ENCODE measurements at regions not wholly inside any gene's neighbourhood (a gene's known extent, or its start where the extent isn't known, plus 50 kb on each side); places are given as distances from the start of the nearest gene placed in this dataset.
"Not testable (repeated sequence)": the region's sequence is repeated elsewhere in the genome, so short reads cannot be mapped to it uniquely, and the experiment has no call there.

DNA sequence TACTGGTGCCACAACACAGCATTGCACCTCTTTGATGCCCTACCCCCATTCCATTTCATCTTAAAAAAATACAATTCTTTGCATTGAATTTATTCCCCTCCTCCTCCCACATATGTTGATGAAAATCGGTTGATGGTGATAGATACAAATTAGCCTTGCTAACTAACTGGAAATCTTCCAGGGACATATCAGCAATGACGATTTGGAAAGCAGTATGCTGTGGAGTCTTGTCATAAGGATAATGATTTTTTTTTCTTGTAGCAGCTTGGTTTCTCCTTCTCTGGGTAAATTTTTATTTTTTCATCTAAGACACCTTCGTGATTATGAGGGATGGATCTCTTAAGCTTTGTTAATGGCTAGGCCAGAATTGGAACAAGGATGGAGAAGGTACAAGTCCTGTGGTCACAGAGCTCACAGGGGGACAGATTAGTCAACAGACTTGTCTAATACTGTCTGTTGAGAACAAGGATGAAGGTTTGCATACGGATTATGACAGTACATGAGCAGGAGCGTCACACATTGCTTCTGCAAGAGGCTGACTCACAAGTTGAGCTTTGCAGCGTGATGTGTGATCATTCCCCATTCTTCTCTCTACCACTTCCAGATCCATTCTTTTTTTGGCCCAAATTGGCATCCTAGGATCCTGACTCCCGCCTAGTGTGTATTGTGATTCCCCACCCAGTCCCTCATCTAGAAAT is 233.1 kb upstream of the FERMT1 start:
- Histone ChIP-seq H3K4me3 (ENCODE audit: low read length) (no peak overlapping the region), H3K9ac (ENCODE audit: low read length) (no peak overlapping the region), H3K36me3 (ENCODE audit: control insufficient read depth, insufficient read depth, low read length) (no peaks in the 10 kb centered on the region)

DNA sequence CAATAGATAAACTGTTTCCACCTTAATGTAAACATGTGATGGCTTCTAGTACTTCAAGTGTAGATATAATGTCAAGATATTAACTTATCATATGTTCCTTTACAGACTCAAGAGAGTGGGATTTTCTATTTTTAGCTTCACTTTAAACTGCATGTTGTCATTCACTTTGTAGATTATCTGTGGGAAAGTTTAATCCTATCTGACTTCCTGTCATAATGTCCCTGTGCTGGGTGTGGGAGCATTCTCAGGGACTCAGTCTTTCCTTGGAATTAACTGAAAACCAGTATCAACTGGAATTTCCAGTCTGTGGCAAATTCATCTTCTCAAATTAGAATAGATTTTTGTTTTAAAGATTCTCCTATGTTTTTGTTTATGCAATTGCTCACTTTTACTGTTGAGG is 226.1 kb upstream of the FERMT1 start:
- Histone ChIP-seq H3K36me3 (ENCODE audit: control insufficient read depth, insufficient read depth, low read length) (no peaks in the 10 kb centered on the region), H3K4me1 (ENCODE audit: control insufficient read depth, insufficient read depth, low read length) (no peaks in the 10 kb centered on the region), H3K9me3 (ENCODE audit: control insufficient read depth, low read length) (no peaks in the 10 kb centered on the region), H3K4me3 (ENCODE audit: low read length) (no peak overlapping the region), H3K27me3 (ENCODE audit: control insufficient read depth, insufficient read depth, low read length) (no peaks in the 10 kb centered on the region), H3K9ac (ENCODE audit: low read length) (no peak overlapping the region)

More for the DNA sequence above, 233.1 kb upstream of the FERMT1 start:
- Histone ChIP-seq H3K27me3 (ENCODE audit: control insufficient read depth, insufficient read depth, low read length) (no peaks in the 10 kb centered on the region), H3K4me1 (ENCODE audit: control insufficient read depth, insufficient read depth, low read length) (no peaks in the 10 kb centered on the region), H3K9me3 (ENCODE audit: control insufficient read depth, low read length) (no peaks in the 10 kb centered on the region)

DNA sequence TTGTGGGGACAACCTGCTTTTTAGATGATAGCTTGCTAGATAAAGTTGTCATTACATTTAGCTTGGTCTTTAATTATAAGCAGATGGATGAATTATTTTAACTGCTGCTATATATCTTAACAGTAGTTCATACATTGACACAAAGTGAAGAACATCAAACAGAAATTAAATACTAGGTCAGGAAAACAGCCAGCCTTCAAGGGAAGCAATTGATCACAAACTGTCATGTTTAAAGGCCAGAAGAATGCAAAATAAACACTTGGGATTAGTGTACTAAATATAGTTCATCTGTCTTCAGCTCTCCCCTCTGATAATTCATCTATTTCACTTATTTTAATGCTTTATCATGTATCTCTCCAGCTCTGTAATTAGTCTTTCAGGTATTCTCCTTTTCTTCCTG is 225.1 kb upstream of the FERMT1 start:
- Histone ChIP-seq H3K27me3 (ENCODE audit: control insufficient read depth, insufficient read depth, low read length) (no peaks in the 10 kb centered on the region), H3K4me3 (ENCODE audit: low read length) (no peak overlapping the region), H3K9me3 (ENCODE audit: control insufficient read depth, low read length) (no peaks in the 10 kb centered on the region), H3K4me1 (ENCODE audit: control insufficient read depth, insufficient read depth, low read length) (no peaks in the 10 kb centered on the region), H3K9ac (ENCODE audit: low read length) (no peak overlapping the region), H3K36me3 (ENCODE audit: control insufficient read depth, insufficient read depth, low read length) (no peaks in the 10 kb centered on the region)

DNA sequence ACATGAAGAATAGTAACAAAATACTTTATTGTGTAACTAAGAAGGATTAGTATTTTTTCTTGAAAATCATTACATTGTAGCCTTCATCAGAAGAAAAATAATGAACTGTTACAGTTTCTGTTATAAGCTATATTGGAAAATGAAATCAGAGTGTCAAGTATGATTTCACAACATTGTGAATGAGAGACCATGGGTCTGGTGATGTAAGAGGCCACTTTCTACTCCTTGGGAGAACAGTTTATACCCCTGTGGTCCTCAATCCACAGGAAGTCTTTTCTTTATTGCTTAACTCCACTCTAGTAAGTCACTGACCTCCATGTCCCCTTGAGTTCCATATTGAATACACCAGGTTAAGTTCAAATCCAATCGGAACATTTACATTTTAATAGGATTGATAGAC is 218.7 kb upstream of the FERMT1 start:
- H3K4me1 ChIP-seq (ENCODE audit: control insufficient read depth, insufficient read depth, low read length) = no peaks in the 10 kb centered on the region
- no peak overlapping the region for H3K4me3 ChIP-seq (ENCODE audit: low read length)
- no peaks in the 10 kb centered on the region for H3K9me3 ChIP-seq (ENCODE audit: control insufficient read depth, low read length)
- no peaks in the 10 kb centered on the region for H3K36me3 ChIP-seq (ENCODE audit: control insufficient read depth, insufficient read depth, low read length)
- H3K9ac ChIP-seq (ENCODE audit: low read length) = no peak overlapping the region
- H3K27me3 ChIP-seq (ENCODE audit: control insufficient read depth, insufficient read depth, low read length) = no peaks in the 10 kb centered on the region

DNA sequence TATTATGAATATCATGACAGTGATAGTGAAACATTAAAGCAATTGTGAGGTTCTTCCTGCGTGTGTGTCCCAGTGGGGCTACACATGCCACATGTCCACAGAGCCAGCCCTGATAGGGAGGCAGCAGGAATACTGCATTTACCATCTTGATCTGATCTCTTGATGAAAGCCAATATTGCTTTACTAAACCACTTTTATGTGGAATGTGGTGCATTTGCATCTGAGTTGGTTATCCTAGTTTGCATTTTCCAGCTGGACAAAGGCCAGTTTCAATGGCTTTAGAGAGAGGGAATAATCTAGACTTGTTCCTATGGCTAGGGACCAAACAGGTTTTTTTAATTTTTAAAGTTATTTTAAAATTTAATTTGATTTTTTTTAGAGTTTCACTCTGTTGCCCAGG is 216.3 kb upstream of the FERMT1 start:
- no peaks in the 10 kb centered on the region for H3K4me1 ChIP-seq (ENCODE audit: control insufficient read depth, insufficient read depth, low read length)
- H3K9ac ChIP-seq (ENCODE audit: low read length) = no peak overlapping the region
- no peaks in the 10 kb centered on the region for H3K36me3 ChIP-seq (ENCODE audit: control insufficient read depth, insufficient read depth, low read length)
- no peaks in the 10 kb centered on the region for H3K27me3 ChIP-seq (ENCODE audit: control insufficient read depth, insufficient read depth, low read length)
- no peak overlapping the region for H3K4me3 ChIP-seq (ENCODE audit: low read length)
- H3K9me3 ChIP-seq (ENCODE audit: control insufficient read depth, low read length) = no peaks in the 10 kb centered on the region

DNA sequence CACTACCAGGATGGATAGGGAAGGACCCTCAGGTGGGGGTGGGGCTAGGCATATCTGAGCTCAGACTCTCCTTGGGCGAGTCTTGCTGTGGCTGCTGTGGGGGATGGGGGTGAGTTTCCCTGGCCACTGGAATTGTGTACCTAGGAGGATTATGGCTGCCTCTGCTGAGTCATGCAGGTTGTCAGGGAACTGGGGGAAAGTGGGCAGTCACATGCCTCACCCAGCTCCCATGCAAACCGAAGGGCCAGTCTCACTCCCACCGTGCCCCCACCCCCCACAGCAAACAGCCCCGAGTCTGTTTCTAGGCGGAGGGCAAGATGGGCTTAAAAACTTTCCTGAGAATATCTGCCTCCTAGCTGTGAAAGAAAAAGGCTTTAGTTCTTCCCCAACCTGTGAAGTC is 210.3 kb upstream of the FERMT1 start:
- H3K9me3 ChIP-seq (ENCODE audit: control insufficient read depth, low read length) = no peaks in the 10 kb centered on the region
- H3K36me3 ChIP-seq (ENCODE audit: control insufficient read depth, insufficient read depth, low read length) = no peaks in the 10 kb centered on the region
- H3K4me1 ChIP-seq (ENCODE audit: control insufficient read depth, insufficient read depth, low read length) = no peaks in the 10 kb centered on the region
- H3K4me3 ChIP-seq (ENCODE audit: low read length) = no peak overlapping the region
- no peaks in the 10 kb centered on the region for H3K27me3 ChIP-seq (ENCODE audit: control insufficient read depth, insufficient read depth, low read length)
- no peak overlapping the region for H3K9ac ChIP-seq (ENCODE audit: low read length)

DNA sequence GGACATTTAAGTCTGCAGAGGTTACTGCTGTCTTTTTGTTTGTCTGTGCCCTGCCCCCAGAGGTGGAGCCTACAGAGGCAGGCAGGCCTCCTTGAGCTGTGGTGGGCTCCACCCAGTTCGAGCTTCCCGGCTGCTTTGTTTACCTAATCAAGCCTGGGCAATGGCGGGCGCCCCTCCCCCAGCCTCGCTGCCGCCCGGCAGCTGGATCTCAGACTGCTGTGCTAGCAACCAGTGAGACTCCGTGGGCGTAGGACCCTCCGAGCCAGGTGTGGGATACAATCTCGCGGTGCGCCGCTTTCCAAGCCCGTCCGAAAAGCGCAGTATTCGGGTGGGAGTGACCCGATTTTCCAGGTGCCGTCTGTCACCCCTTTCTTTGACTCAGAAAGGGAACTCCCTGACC is 198.4 kb upstream of the FERMT1 start:
- H3K9me3 ChIP-seq (ENCODE audit: control insufficient read depth, low read length); H3K4me3 ChIP-seq (ENCODE audit: low read length); H3K4me1 ChIP-seq (ENCODE audit: control insufficient read depth, insufficient read depth, low read length); H3K9ac ChIP-seq (ENCODE audit: low read length); H3K27me3 ChIP-seq (ENCODE audit: control insufficient read depth, insufficient read depth, low read length); H3K36me3 ChIP-seq (ENCODE audit: control insufficient read depth, insufficient read depth, low read length): not testable (repeated sequence)

DNA sequence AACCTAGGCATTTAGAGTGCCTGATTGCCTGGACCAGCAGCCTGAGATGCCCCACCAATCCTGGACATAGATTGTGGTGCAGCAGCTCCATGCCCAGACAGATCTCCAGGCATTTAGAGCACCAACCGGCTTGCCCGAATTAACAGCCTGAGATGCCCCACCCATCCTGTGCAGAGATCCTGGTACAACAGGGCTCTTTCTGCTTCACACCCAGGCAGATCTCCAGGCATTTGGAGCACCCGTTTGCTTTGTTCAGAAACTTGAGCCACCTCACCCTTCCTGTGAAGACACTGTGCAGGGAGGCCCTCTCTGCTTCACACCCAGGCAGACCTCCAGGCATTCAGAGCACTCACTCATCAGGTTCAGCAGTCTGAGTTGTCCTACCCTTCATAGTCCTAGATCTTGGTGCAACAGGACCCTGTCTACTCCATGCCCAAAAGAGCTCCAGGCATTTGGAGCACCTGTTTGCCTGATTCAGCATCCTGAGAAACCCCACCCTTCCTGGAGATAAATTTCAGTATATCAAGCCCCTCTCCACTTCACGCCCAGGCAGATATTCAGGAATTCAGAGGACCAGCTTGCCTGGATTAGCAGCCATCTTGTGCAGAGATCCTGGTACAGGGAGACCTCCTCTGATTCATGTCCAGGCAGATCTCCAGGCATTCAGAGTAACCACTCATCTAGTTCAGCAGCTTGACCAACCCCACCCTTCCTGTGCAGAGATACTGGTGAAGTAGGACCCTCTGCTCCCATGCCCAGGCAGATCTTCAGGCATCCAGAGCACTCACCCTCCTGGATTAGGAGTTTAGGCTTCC is 189.2 kb upstream of the FERMT1 start:
- Histone ChIP-seq H3K36me3 (ENCODE audit: control insufficient read depth, insufficient read depth, low read length) (no peaks in the 10 kb centered on the region), H3K4me3 (ENCODE audit: low read length) (no peak overlapping the region)

DNA sequence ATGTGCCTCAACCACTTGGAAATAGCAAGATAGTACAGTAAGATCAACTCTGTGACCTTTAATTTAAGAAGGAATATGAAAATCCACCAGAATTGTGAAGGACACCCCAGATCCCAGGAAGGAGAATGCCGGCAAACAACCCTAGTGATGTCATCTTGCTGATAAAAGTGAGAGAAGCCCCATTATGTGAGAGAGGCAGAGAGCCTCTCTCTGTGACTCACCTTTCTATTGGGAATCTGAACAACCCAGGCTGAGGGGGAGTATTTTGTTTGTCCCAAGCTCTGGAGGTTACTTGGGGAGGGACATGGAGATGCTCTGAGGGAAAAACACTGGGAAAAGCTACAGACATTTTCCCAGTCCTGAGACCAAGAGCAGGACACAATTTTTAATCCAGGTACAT is 188.3 kb upstream of the FERMT1 start:
- Histone ChIP-seq H3K27me3 (ENCODE audit: control insufficient read depth, insufficient read depth, low read length) (no peaks in the 10 kb centered on the region), H3K4me3 (ENCODE audit: low read length) (no peak overlapping the region), H3K9me3 (ENCODE audit: control insufficient read depth, low read length) (no peaks in the 10 kb centered on the region), H3K9ac (ENCODE audit: low read length) (no peak overlapping the region), H3K36me3 (ENCODE audit: control insufficient read depth, insufficient read depth, low read length) (no peaks in the 10 kb centered on the region), H3K4me1 (ENCODE audit: control insufficient read depth, insufficient read depth, low read length) (no peaks in the 10 kb centered on the region)

More for the DNA sequence above, 189.2 kb upstream of the FERMT1 start:
- H3K27me3 ChIP-seq (ENCODE audit: control insufficient read depth, insufficient read depth, low read length) = no peaks in the 10 kb centered on the region
- no peaks in the 10 kb centered on the region for H3K9me3 ChIP-seq (ENCODE audit: control insufficient read depth, low read length)
- H3K9ac ChIP-seq (ENCODE audit: low read length) = no peak overlapping the region
- H3K4me1 ChIP-seq (ENCODE audit: control insufficient read depth, insufficient read depth, low read length) = no peaks in the 10 kb centered on the region

DNA sequence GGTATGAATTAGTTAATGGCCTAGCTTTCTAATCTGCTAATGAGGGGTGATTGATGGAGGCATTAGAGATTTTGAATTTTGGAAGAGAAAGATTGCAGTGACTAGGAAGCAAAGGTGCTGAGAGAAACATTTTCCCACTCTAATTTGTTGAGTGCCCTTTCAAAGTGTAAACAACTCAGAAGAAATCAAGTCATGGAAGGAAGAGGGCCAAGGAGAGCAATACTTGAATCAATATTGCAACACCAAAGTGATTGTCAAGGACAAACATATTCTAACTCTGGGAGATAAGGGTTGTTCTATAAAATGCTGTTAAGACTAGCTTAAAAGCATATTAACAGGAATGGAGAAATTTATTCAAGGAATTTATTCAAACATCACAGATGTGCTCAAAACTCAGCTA is 182.7 kb upstream of the FERMT1 start:
- Histone ChIP-seq H3K4me1 (ENCODE audit: control insufficient read depth, insufficient read depth, low read length) (no peaks in the 10 kb centered on the region), H3K36me3 (ENCODE audit: control insufficient read depth, insufficient read depth, low read length) (no peaks in the 10 kb centered on the region), H3K9me3 (ENCODE audit: control insufficient read depth, low read length) (no peaks in the 10 kb centered on the region), H3K4me3 (ENCODE audit: low read length) (no peak overlapping the region), H3K27me3 (ENCODE audit: control insufficient read depth, insufficient read depth, low read length) (no peaks in the 10 kb centered on the region), H3K9ac (ENCODE audit: low read length) (no peak overlapping the region)

DNA sequence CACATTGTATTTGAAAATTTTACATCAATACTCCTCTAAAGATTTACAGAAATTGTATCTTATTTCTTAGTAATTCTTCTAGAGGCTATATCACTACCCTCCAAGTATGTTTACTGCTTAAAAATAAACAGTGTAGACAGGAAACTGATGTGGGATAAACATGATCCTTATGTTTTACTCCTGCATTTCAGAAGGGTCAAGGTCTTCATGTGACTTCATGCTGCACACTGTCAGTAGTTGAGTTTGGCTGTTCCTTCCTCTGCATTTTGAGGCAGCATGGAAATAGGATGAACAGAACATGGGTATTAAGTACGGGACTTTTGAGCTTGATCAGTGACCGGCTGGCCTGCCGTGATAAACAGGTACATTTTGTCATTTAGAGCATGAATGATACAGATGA is 179.2 kb upstream of the FERMT1 start:
- H3K9ac ChIP-seq (ENCODE audit: low read length) = no peak overlapping the region
- H3K36me3 ChIP-seq (ENCODE audit: control insufficient read depth, insufficient read depth, low read length) = no peaks in the 10 kb centered on the region
- no peaks in the 10 kb centered on the region for H3K9me3 ChIP-seq (ENCODE audit: control insufficient read depth, low read length)
- no peak overlapping the region for H3K4me3 ChIP-seq (ENCODE audit: low read length)
- H3K4me1 ChIP-seq (ENCODE audit: control insufficient read depth, insufficient read depth, low read length) = no peaks in the 10 kb centered on the region
- H3K27me3 ChIP-seq (ENCODE audit: control insufficient read depth, insufficient read depth, low read length) = no peaks in the 10 kb centered on the region

DNA sequence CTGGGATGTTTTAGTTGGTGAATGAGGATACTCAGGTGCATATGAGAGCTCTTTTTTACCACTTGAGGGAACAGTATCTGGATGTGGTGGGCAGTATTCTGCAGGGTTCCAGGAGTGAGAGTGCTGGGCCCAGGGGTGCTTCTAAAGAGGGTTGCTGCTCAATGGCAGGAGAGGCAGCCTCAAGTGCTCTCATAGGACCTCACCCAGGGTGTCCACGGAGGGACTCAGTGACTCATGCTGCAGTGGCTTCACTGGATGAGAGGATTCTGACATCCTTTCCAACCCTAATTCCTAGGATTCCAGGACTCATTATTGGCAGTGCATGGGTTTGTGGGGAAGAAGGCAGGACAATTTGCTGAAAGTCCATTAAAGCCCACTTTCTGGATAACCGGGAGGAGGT is 176.6 kb upstream of the FERMT1 start:
- Histone ChIP-seq H3K9me3 (ENCODE audit: control insufficient read depth, low read length) (no peaks in the 10 kb centered on the region), H3K4me3 (ENCODE audit: low read length) (no peak overlapping the region), H3K36me3 (ENCODE audit: control insufficient read depth, insufficient read depth, low read length) (no peaks in the 10 kb centered on the region)

More for the DNA sequence above, 176.6 kb upstream of the FERMT1 start:
- no peaks in the 10 kb centered on the region for H3K27me3 ChIP-seq (ENCODE audit: control insufficient read depth, insufficient read depth, low read length)
- no peak overlapping the region for H3K9ac ChIP-seq (ENCODE audit: low read length)
- H3K4me1 ChIP-seq (ENCODE audit: control insufficient read depth, insufficient read depth, low read length) = no peaks in the 10 kb centered on the region

Measured in mucosa of stomach (tissue), 1 donor.